Transverse colon (tissue), 4 donors: ENCODE measurements at regions not wholly inside any gene's neighbourhood (a gene's known extent, or its start where the extent isn't known, plus 50 kb on each side); places are given as distances from the start of the nearest gene placed in this dataset.

ENCODE experiments used
- DNase-seq: peaks from one replicate; pipeline ENCODE4 v3.0.0-alpha.2; 2019
- H3K27ac ChIP-seq, 4 donors: fragments of 200-600 bp; sonication (generic); 2 replicates each; pipeline ENCODE4 v1.5.1; 2016 to 2018; ENCODE audit warnings: inconsistent platforms in 4 of 4
- H3K27me3 ChIP-seq: fragments of 200-600 bp; sonication (generic); 2 replicates; pipeline ENCODE4 v1.5.1; 2017; ENCODE audit warnings: inconsistent platforms
- H3K36me3 ChIP-seq, 4 donors: fragments of 200-600 bp; sonication (generic); 2 replicates each; pipeline ENCODE4 v1.5.1; 2017 to 2019; ENCODE audit warnings: inconsistent platforms in 4 of 4
- H3K4me1 ChIP-seq, 4 donors: fragments of 200-600 bp; sonication (generic); 2 replicates each; pipeline ENCODE4 v1.5.1; 2017 to 2020; ENCODE audit warnings: inconsistent platforms in 4 of 4
- H3K4me3 ChIP-seq, 4 donors: fragments of 200-600 bp; sonication (generic); 1 replicate in 1 of 4; 2 replicates in 3 of 4; pipeline versions ENCODE4 v1.5.1 to v1.6.1; 2017 to 2019; ENCODE audit warnings: inconsistent platforms in 4 of 4
- H3K9me3 ChIP-seq, 2 donors: fragments of 200-600 bp; sonication (generic); 2 replicates each; pipeline ENCODE4 v1.5.1; 2017 to 2019; ENCODE audit warnings: inconsistent platforms in 2 of 2
- CTCF ChIP-seq, 5 experiments: fragments of 200-600 bp in 3 of 5; fragments of 450-650 bp in 2 of 5; sonication (generic) in 3 of 5; IDR thresholded peaks; 1 replicate in 2 of 5; 2 replicates in 3 of 5; pipeline ENCODE4 v1.5.1; 2016 to 2017; ENCODE audit warnings: antibody characterized with exemption in 5 of 5, inconsistent platforms in 3 of 5, mild to moderate bottlenecking in 2 of 5, moderate library complexity in 1 of 5
- EP300 ChIP-seq: sonication (generic); formaldehyde crosslinking; IDR thresholded peaks from one replicate; pipeline ENCODE4 v1.6.1; 2017; ENCODE audit warnings: antibody characterized with exemption, low read depth
- POLR2A ChIP-seq: fragments of 450-650 bp; IDR thresholded peaks from one replicate; pipeline ENCODE4 v1.6.1; 2016; ENCODE audit warnings: antibody characterized with exemption, mild to moderate bottlenecking, moderate library complexity
- POLR2AphosphoS5 ChIP-seq, 3 donors: sonication (generic); formaldehyde crosslinking; IDR thresholded peaks; one replicate each; pipeline ENCODE4 v1.6.1; 2016; ENCODE audit warnings: antibody characterized with exemption in 3 of 3
- WGBS, 2 donors: methylation state at CpG; one replicate each; pipeline ENCODE4 v1.1.5; 2018; ENCODE audit warnings: low coverage in 1 of 2; 5-methylcytosine and 5-hydroxymethylcytosine counted together
- in situ Hi-C, 4 donors: fragments of 200-750 bp; cut with MboI; loops; one replicate each; pipeline versions ENCODE4 v1.15.0 to v1.15.1; 2017; ENCODE audit warnings: low sequenced_read_pairs in 3 of 4, low pct_ligation_motif_present in 1 of 4, low pct_unique_long_range_greater_than_20kb in 1 of 4
- intact Hi-C: fragments of 100-400 bp; cut with DNase I; formaldehyde crosslinking; loops from one replicate; pipeline ENCODE4 v1.15.1; 2023; ENCODE audit warnings: low total_unique reads

DNA sequence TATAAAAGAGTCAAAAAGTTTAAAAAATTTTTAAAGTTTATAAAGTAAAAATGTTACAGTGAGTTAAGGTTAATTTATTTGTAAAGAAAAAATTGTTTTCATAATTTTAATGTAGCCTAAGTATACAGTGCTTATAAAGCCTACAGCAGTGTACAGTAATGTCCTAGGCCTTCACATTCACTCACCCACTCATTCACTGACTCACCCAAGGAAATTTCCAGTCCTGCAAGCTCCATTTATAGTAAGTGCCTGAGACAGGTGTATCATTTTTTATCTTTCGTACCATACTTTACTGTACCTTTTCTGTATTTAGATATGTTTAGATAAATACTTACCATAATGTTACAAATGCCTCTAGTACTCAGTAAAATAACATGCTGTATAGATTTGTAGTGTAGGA, 269.7 kb upstream of the PHF14 start:
- Histone ChIP-seq H3K9me3 (no peaks in the 10 kb centered on the region), H3K27ac (no peak overlapping the region), H3K4me3 (no peak overlapping the region), H3K4me1 (no peaks in the 10 kb centered on the region), H3K36me3 (no peaks in the 10 kb centered on the region), H3K27me3 (no peaks in the 10 kb centered on the region)
- TF ChIP-seq POLR2AphosphoS5 (IDR thresholded peaks at IDR 0.05): no peak
- no peak for TF ChIP-seq EP300
- no peak for TF ChIP-seq CTCF (IDR thresholded peaks at IDR 0.05)
- TF ChIP-seq POLR2A: no peak
- WGBS, 2 donors: 95 to 100% methylated on average over 1 of the region's 1 CpG
- in situ Hi-C loops: no loop called here
- no peak for DNase-seq
- intact Hi-C loops: no loop called here

GRCh38 chr7:10704653-10705052, 269.0 kb upstream of the PHF14 start:
- TF ChIP-seq EP300 (no peak), POLR2A (no peak), POLR2AphosphoS5 (IDR thresholded peaks at IDR 0.05) (no peak), CTCF (IDR thresholded peaks at IDR 0.05) (no peak)
- 96% methylated on average over 4 of the region's 4 CpGs; no CpG with 5 or more reads in 1 of the 2 donors for WGBS, 2 donors
- Histone ChIP-seq H3K36me3 (no peaks in the 10 kb centered on the region), H3K4me1 (no peaks in the 10 kb centered on the region), H3K27me3 (no peaks in the 10 kb centered on the region), H3K27ac (no peak overlapping the region), H3K4me3 (no peak overlapping the region), H3K9me3 (no peaks in the 10 kb centered on the region)
- no peak for DNase-seq
- intact Hi-C loops: no loop called here
- in situ Hi-C loops: no loop called here

- Histone ChIP-seq H3K27me3 (no peaks in the 10 kb centered on the region), H3K27ac (no peak overlapping the region), H3K9me3 (no peaks in the 10 kb centered on the region), H3K36me3 (no peaks in the 10 kb centered on the region), H3K4me1 (no peaks in the 10 kb centered on the region), H3K4me3 (no peak overlapping the region)
- TF ChIP-seq EP300 (no peak), POLR2AphosphoS5 (IDR thresholded peaks at IDR 0.05) (no peak), CTCF (IDR thresholded peaks at IDR 0.05) (no peak), POLR2A (no peak)
- intact Hi-C loops: no loop called here
- DNase-seq: no peak
- WGBS, 2 donors: 55 to 80% methylated on average over 1 to 3 of the region's 3 CpGs
- in situ Hi-C loops: no loop called here
Observed at GRCh38 chr7:10706875-10707493, 266.7 kb upstream of the PHF14 start.

DNA sequence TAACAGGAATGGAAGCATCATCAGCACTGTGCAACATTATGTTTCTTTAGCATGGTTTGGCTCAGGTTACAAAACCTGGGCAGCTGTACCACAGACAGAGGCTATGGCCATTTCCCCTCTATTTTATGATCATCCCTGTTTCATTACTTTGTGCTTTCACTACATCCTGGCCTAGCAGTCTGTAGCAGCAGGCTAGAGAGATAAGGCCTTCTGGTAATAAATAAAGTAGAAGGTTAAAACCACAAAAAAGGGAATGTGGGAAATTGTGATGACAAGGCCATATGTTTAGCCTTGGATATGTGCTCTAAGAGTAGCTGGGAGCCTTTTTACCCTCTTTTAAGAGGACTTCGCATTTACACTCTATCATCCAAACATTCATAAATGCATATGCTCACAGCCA, 266.2 kb upstream of the PHF14 start:
- H3K36me3 ChIP-seq: no peaks in the 10 kb centered on the region
- H3K4me3 ChIP-seq: no peak overlapping the region
- 85 to 88% methylated on average over 1 of the region's 1 CpG for WGBS, 2 donors
- no peaks in the 10 kb centered on the region for H3K27me3 ChIP-seq
- no peak for DNase-seq
- no peak overlapping the region for H3K27ac ChIP-seq
- no peaks in the 10 kb centered on the region for H3K9me3 ChIP-seq
- H3K4me1 ChIP-seq: no peaks in the 10 kb centered on the region
- intact Hi-C loops: no loop called here
- in situ Hi-C loops: no loop called here
- no peak for TF ChIP-seq CTCF (IDR thresholded peaks at IDR 0.05)
- TF ChIP-seq POLR2AphosphoS5 (IDR thresholded peaks at IDR 0.05): no peak
- TF ChIP-seq POLR2A: no peak
- no peak for TF ChIP-seq EP300
